Activated CD4-positive, alpha-beta T cell treated with anti-CD3 and anti-CD28 coated beads, Interleukin-2, Interleukin-4, amounts not matched to agents 100 ng/mL and 50 ng/mL, durations not matched to agents 16 hours and 8 hours (primary cell): ENCODE measurements at regions not wholly inside any gene's neighbourhood (a gene's known extent, or its start where the extent isn't known, plus 50 kb on each side); places are given as distances from the start of the nearest gene placed in this dataset.

ENCODE experiments used
- DNase-seq: peaks from one replicate; pipeline ENCODE4 v3.0.0-alpha.2; 2020; ENCODE audit warnings: low spot score

DNA sequence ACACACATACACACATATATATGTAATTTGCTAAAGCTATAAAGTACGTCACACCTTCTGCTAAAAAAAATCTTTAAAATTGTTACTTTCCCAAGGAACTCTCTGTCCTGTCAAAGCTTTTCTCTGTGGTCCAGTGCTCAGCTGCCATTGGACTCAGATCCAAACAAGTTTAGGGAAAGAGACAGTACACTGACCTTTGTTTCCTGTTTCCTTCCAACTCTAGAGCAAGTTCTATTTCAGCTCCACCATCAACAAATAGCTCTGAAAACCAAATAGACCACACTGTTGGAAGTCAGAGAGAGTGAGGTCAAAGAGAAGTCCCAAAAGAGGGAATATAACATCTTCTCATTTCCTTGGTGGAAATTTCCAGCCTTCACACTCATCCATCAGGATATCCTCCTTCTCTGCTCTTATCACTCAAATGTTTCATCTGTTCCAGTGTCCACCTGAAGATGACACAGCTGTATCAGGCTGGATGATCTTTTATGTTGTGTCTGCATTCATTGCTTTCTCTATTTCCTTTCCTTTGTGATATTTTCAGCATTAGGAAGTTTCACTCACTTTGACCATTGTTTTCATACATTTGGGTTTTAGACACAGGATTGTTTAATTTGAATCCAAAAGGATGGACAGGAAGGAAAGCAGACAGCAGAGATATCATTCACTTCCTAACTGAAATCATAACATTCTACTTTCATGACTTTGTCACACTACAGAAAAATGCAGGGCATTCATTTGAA, 192.3 kb upstream of the NT5C1B start:
- no peak for DNase-seq

DNA sequence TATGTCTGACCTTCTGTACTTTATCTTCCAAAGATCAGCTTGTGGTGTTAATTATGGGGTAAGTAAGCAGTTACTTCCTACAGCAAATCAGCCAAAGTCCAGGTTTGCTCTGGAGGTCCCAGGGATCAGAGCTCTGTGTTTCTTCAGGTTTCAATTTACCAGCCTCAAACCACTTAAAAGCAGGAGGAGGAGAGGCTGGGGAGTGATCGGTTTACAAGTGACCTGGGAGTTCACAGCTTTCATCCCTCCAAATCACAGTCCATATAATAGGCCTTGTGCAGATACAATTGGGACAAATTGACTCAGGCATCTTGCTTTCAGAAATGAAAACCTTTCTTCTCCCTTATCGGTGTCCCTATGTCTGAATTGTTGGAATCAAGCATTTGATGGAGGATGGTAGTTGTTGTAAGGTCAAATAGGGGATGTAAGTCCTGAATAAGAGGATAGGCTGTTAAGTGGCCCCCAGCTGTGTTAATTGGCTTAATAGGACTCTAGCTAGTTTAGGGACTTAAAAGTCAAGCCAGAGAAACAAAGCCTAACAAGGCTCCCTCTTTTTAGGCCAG, 188.0 kb upstream of the NT5C1B start:
- no peak for DNase-seq

DNA sequence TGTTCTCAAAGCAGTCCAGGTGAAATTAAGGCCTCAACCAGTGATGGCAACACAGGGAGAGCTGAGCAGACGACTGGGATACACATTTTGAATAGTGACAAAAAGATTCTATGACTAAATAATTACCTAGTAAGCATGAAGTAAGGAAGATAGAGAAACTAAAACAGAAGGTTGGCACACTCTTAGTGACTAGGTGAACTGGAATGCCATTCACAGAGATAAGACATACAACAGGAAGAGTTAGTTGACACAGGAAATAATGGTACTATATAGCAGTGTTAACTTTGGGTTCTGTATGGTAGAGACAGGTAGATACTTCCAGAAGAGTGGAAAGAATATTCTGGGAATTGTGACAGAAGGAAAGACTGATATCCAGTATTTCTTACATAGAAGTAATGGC, 181.8 kb upstream of the NT5C1B start:
- DNase-seq: no peak

DNA sequence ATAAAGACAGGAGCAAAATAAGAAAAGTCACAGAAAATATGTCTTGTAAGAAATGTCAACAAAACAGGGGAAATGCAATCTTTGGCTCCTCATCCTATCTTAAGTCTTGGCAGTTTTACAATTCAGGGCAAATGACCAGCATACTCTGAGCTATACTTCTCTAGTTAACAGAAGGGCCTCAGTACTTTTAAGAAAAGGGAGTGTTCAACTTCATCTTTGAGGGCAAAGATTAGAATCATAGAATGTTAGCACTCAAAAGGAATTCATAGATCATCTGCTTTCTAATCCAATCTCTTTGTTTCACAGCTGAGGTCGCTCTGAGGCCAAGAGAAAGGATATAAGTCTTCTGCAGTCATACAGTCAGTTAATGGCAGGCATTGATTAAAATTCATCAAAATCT, 174.0 kb upstream of the NT5C1B start:
- DNase-seq: no peak

DNA sequence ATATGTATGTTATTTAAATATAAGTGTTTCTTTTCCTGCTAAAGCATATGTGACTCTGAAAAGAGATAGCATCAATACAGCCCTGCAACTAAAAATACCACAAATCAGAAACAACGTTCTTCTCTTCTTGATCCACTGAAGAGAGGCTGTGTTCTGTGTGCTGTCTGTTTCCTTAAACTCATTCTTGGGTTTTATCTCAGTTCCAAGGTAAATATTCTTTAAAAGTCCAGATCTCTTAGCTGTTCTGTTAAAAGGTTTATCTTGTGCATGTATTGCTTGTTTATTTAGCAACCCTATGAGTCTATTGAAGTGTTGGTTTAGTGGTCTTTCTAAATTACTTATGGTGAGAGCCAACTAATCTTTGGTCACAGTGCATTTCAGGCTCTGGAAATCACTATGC, 173.3 kb upstream of the NT5C1B start:
- DNase-seq: no peak

DNA sequence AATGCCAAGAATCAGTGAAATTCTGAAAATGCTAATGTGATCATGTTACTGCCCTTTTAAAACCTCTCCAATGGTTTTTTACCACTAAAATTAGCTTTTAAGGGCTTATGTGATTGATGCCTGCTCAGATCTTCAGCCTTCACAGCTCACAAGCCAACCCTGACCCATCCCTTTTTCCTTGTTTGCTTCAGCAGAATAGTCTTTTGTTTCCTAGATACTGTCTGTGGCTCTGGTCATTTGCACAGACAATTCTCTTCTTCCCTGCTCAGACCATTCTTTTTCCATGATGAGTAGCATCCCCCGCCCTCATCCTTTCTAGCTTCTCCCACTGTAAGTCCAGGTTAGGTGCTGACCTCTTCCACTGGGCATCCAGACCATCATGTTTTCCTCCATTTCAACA, 164.9 kb upstream of the NT5C1B start:
- DNase-seq: no peak

DNA sequence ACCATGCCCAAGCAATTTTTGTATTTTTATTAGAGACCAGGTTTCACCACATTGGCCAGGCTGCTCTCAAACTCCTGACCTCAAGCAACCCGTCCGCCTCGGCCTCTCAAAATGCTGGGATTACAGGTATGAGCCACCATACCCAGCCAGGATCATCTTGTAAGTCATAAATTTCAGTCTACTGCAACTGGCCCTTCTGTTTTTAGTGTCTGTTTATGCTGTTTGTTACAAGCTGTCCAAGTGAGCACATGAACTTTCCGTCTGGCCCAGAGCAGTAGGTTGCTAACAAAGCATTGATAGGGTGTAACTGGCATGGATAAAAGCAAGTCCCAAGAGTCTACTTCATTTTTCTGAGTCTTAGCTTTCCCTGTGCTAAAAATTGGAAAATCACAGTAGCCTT, 164.4 kb upstream of the NT5C1B start:
- DNase-seq: no peak

DNA sequence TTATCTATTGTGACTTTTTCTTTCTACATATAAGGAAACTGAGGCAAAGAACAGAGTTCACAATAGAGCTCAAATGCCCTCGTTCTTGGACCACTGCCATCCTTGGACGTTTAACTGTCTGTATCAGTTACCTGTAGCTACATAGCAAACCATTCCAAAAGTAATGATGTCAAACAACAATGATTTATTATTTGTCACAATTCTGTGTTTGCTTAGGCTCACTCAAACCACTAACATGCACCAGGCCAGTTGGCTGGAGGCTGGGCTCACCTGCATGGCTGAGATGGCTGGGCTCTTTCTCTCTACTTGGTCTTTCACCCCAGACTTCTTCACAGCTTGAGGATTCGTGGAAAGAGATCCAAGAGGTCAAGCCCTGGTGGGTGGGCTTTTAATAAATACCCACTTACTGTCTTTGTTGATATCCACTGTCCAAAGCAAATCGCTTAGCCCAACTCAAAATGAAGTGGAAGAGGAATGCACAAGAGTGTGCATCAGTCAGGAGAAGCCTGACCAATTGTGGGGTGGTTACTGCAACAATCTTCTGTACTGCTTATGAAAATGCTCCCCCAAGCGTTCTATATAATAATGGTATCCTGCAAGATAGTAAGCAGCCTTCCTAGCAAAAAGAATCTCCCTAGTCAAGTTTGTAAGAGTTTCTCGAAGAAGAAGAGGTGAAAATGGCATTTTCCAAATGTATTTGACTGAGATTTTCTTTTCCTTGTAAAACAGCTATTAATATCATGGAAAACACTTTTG, 163.5 kb upstream of the NT5C1B start:
- DNase-seq: no peak

DNA sequence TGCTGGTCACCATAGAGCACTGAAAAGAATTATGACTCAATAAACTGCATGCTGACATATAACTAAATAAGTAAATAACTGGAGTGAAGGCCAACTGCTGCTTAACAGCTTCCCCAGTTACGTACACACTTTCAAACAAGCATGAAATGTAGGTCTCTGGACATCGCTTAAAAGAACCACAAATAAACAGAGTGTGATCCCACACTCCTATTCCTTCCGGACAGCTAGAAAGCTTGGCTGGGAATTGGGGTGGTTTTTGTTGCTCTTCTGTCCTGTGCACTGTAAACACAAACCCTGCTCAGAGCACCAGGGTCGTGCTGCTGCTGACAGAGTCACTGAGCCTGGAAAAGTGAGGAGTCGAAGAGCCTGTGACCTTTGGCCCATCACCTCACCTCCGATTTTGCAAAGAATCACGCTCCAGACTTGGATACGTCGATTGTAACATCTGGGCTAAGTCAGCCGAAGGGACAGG, 162.7 kb upstream of the NT5C1B start:
- no peak for DNase-seq

DNA sequence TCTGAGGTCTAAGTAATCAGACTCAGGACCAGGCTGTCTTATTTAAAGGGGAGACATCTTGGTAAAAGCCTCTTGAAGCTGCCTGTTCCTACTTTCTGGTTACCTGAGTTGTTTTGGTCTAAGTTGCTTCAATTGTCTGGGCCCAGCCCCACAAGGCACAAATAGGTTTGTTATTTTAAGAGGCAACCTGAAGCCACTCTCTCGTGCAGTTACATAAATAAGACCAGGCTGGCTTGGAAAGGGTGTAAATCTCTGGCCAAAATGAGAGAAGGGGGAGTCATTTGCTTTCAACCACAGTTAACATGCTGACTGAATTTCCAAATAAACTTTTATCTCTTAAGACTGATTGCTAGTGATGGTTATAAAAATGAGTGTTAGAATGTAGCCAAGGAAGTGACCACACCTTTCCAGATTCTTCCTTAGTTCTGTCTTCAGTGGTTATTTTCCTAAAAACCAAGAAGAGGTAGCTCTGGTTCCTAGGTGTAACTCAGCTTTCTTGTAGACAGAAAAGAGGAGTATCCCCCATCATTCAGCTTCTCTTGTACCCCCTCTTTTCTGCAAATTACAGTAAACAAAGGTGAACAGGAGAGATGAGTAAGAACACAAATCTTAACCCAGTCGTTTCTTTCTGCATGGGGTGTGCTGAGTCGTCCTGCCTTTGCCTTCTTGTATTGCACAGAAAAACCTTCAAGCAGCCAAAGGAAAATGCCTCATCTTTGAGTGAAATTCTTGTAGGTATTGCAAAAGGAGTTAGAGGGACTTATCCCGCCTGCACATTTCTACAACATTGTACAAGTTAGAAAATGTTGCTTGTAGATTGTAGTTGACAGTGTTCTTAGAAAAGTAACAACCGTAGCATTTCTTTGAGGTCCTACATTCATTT, 161.5 kb upstream of the NT5C1B start:
- no peak for DNase-seq

DNA sequence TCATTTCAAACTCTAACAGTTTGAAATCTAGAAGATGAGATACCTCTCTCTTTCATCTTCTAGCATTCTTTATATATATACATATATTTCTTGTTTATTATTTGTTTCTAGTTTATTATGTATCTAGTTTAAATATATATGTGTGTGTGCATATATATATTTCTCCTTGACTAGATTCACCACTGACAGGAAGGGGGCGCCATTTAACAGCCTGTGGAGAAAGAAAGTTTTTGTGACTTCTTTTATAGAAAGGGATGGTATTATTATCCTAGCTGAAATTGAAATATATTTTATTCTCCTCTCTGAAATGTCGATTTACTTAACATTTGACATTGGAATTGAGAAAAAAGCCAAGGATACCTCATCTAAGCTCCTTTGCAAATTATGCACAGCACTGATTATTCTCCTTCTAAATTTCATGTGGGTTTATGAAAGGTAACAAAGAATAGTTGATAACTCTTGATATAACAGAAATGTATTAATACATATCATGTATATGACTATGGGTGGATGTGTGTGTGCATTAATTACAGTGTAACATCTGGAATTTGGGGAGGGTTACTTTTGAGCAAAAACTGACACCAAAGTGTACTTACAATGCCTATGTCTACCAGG, 160.7 kb upstream of the NT5C1B start:
- peak; percentile 26 for DNase-seq

DNA sequence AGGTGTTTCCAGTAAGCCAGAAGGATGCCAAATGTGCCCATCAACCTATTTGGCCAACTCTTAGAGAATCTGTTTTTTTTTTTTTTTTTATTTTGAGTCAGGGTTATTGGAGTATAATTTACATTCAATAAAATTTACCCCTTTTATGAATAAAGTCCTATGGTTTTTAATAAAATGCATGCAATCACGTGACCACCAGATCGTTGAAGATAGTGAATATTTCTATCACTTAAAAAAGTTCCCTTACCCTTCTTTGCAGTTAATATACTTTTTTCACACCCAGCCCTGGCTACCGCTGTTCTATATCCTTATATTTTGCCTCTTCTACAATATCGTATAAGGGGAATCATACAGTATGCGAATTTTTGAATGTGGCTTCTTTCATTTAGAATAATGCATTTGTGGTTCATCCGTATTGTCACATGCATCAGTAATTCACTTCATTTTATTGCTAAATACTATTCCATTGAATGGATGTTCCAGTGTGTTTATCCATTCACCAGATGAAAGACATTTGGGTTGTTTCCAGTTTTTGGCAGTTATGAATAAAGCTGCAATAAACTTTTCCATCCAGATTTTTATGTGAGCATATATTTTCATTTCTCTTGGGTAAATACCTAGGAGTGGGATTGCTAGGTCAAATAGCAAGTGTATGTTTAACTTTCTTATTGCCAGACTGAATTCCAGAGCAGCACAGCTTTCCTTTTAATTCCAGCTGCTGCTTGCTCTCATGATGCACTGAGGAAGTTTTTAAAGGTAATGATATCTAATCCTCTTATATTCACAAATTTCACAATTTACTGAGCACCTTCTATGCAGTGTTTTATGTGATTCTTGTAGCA, 156.3 kb upstream of the NT5C1B start:
- DNase-seq: no peak

DNA sequence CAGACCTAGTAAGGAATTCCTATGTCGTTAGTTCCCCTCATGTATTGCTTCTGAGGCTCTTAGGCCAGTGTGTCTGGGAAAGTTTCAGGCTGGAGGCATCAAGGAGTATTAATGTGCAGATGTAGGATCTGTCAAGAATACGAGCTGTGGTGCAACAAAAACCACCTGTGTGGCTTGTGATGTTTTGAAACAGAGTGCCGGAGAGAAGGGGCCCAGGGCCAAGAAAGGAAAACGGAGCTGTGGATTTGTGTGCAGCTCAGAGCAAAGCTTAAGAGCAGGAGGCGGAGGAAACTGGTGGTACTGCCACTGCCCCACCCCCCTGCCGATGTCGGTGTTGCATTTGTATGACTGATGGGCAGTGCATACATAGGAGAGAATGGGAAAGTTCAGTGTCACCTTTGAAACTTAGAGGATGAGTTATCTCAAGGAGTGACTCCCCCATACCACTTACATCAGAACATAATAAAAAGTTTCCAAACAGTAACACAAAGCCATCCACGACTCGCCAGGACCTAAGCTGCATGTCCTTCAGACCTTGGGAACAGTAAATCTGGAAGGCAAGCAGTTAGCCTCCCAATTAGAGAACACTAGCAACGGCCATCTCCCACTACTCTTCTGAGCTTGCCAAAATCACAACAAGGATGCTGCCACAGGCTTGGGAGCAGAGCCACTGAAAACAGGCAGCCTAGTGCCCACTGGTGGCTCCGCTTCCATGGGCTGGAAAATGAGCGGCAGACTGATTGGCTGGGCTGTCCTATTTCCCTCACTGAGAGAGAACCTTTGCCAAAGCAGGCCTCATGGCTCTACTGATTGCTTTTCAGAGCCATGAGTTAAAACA, 152.7 kb upstream of the NT5C1B start:
- no peak for DNase-seq

DNA sequence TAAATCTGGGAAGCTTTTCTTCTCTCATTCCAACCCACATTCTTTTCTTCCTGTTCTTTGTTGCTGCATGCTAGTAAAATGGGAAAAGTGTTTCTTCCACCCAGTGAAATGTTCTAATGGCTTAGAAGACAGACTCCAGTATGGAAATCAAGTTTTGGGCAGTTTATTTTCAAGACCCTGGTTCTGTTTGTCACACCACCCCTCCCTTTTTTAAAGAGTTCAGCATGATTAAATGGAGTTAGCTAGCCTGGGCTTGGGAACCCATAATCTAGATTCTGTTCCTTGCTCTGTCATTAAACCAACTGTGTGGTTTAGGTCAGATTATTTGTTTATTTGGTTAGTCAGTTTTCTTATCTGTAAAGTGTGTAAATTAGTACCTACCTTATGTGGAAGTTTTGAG, 151.8 kb upstream of the NT5C1B start:
- DNase-seq: no peak

DNA sequence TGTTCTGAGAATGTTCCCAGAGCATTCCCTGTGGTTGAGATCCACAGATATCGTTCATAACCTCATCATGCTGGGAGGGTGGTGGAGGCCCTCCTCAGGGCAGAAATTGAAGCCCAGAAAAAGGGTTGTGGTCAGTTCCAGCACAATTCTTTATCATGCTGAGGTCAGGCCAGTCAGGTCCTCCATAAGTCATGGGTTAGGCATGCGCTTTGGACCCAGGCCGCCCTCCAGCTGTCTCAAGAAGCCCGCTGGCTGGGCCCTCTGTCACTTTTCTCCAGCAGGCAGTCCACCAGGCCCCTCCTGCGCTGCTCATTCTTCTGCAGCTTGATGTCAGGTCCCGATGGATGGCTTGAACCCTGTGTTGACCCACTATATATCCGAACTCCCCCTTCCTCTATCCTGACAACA, 151.1 kb upstream of the NT5C1B start:
- DNase-seq: no peak

DNA sequence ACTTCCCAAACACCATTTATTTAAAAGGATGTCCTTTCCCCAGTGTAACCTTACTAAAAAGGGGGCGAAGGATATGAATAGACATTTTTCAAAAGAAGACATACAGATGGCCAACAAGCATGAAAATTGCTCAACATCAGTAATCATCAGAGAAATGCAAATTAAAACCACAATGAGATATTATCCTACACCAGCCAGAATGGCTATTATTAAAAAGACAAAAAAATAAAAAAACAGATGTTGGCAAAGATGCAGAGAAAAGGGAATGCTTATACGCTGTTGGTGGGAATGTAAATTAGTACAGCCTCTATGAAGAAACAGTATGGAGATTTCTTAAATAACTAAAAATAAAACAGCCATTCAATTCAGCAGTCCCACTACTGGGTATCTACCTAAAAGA, 142.3 kb upstream of the NT5C1B start:
- DNase-seq: no peak

DNA sequence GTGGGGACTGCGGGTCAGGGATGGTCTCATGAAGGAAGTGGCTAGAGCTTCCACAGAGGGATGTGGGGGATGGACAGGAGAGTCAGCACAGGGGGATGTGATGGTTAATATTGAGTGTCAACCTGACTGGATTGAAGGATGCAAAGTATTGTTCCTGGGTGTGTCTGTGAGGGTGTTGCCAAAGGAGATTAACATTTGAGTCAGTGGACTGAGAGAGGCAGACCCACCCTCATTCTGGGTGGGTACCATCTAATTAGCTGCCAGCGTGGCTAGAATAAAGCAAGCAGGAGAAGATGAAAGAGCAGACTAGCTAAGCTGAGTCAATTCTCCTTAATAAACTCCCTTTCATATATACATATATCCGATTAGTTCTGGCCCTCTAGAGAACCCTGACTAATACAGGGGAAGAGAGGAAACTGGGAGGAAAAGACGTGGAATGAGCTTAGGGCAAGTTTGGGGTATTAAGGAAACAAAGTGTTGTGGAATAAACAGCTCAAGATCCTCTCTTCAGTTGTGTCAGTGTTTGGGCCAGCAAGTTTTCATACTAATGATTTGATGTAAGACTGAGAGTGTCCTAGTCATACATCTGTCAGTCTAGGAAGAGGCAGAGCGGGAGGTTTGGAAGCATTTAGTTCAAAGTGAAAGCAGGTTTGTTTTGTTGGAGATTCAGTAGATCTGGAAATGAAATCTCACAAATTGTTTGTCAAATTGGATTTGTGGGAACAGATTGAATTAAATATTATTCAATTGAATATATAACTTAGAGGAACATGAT, 135.2 kb upstream of the NT5C1B start:
- DNase-seq: no peak

DNA sequence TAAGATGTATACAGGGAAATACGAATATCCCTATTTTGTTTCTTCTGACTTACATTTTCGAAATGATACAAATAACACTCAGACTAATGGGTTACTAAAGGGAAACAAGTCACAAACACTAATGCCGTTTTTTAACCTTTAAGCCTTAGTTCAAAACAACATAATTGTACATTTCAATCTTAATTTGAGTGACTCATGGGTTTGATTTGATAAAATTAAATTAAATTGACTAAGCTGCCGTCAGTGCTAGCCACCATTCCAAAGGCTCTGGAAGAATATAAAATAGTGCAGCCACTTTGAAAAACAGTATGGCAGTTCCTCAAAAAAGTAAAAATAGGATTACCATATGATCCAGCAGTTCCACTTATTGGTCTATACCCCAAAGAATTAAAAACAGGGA, 133.8 kb upstream of the NT5C1B start:
- no peak for DNase-seq

DNA sequence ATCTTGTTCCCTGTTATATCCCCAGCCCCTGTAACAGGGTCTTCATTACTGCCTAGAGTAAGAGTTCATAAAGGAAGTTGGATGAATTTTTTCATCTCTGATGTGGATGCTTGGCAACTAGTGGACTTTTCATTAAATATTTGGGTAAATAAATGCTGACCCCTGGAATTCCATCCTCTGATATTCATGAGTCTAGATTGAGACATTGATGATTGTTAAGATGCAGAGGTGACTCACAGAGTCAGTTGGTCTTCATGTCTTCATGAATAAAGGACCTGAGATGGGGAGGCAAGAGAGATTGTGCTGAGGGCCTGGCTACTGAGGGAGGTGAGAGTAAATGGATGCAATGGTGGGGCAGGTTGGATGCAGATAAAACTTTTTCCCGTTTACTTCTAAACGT, 132.7 kb upstream of the NT5C1B start:
- no peak for DNase-seq
